HG03565 (cell line): ENCODE measurements at regions not wholly inside any gene's neighbourhood (a gene's known extent, or its start where the extent isn't known, plus 50 kb on each side); places are given as distances from the start of the nearest gene placed in this dataset.
A peak's percentile ranks its signal among the peaks of the same experiment; 100 is the strongest.
"Not testable (repeated sequence)": the region's sequence is repeated elsewhere in the genome, so short reads cannot be mapped to it uniquely, and the experiment has no call there.

Experiments
- ATAC-seq: cut with Tn5 transposase; IDR thresholded peaks from one replicate; pipeline ENCODE4 v1.9.1; 2021; ENCODE audit warnings: mild to moderate bottlenecking, moderate library complexity; ENCODE audit not compliant: unreplicated experiment

DNA sequence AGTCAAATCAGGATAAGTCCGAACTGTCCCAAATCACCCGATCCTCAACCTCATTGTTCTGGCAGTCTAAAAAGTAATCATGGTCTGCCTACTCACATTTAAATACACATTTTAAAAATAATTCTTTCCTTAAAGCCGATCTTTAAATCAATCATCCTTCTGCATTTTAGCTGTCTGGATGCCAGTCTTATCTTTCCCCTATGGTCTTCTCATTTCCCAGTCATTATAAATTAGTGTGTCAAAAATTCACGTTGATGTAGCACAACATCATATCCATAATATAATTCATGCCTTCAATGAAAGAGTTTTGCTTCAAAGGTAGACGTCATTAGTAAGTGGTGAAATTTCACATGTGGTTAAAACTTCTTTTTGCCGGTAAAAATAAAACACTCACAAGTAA lies 108.1 kb upstream of the FRG1 start:
- ATAC-seq: no peak

DNA sequence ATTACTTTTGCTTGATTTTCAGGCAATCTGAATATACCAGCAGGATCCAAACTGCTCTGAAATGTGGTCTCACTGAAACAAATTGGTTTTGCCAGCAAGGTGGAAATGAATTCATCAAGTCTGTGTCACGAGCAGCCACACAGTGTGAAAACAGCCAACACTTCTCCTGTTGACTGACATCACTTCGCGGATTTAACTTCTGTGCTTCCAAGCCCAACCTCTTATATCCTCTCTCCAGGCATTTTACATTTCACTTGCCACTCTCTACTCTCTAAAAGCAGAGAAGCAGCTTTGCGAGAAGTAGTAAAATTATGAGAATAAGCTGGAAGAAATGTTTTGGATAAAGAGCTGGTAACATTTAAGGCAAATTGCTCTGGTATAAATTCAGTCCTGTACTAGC lies 106.1 kb upstream of the FRG1 start:
- ATAC-seq: no peak

DNA sequence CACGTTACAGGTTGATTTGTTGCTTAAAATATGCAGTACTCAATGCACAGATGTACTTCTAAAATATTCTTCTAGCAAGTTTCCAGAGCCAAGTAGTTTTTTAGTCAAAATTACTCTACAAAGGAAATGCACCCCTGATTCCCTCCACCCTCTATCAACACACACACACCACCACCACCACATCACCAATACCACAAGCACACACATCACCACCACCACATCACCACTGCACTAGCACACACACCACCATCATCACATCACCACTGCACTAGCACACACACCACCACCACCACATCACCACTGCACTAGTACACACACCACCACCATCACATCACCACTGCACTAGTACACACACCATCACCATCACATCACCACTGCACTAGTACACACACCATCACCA lies 105.2 kb upstream of the FRG1 start:
- no peak for ATAC-seq

DNA sequence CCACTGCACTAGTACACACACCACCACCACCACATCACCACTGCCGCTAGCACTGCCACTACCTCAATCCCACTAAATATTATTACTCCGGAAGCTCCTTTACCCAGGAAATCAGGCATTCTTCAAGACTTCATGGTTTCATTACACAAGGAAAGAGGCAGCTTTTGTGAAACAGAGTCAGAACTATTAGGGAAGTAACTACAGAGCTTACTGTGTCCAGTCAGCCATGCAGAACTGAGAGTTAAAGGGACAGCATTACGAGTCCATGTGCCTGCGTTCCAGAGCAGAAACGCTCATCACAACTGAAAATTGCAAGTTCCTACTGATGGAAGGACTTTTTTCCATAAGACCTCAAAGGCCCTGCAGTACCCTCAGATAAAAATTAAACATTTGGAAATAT lies 103.2 kb upstream of the FRG1 start:
- ATAC-seq: no peak

DNA sequence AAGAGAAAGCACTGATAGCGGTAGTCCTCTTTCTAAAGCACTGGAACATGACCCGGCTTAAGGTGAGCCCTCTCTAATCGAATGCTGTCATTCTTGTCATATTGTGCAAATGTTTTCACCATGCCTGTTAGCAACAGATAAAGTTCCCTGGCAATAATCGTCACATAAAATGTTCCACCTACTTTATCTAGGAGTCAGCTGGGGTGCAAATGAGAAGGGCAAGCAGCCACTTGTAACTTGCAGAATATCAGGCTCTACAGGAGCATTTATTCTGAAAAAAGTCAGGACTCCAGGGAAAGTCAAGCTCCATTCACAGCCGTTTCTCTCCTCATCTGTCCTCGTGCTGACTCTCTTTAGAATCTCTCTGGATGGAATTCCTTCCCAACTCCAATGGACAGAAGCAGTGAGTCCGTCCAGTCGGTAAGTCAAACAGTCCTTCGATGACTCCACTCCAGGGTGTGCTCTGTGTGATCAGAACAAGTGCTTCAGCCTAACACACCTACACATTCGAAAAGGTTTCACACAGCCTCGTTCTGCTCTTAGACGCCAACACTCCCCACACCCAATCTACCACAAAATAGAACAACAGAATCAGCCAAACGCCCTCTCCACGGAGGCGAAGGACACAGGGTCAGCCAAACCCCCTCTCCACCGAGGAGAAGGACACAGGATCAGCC lies 101.7 kb upstream of the FRG1 start:
- no peak for ATAC-seq

DNA sequence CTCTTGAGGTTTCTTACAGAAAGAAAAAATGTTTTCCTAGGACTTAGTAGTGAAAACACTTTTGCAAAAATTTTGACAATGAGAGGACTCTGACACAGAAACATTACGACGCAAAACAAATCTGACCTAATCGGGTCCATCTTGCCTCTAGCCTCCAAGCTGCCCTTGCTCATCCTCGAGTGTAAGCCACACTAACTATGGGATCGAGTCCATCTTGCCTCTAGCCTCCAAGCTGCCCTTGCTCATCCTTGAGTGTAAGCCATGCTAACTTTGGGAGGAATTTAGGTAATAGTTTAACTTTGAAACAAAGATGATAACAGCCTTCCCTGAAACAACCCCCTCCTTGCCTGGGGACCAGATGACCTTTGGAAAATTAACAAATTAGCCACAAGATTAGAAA lies 100.3 kb upstream of the FRG1 start:
- no peak for ATAC-seq

DNA sequence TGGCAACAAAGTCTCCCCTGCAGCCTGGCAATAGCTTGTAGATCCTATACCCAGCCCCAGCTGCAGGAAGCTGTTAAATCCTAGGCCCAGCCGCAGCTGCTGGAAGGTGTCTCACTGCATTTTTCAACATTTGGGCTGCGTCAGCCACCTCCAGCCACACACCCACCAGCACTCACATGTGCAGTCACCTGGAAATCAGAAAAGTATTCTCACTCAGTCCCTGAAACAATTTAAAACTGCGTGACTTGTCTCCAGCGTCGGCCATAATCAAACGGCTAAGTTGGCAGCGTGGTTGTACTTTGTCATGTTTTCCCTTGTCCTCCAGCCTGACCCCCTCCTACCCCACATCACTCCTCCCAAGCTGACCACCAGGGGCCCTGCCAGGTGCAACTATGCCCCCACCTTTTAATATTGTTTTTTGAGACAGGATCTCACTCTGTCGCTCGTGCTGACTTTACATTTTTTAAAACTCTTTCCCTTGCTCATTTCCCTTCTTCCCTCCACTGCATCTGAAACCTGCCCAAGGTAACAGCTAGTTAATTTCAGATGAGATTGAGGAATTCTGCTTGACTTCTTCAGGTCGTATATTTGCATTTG lies 97.2 kb upstream of the FRG1 start:
- ATAC-seq: no peak

DNA sequence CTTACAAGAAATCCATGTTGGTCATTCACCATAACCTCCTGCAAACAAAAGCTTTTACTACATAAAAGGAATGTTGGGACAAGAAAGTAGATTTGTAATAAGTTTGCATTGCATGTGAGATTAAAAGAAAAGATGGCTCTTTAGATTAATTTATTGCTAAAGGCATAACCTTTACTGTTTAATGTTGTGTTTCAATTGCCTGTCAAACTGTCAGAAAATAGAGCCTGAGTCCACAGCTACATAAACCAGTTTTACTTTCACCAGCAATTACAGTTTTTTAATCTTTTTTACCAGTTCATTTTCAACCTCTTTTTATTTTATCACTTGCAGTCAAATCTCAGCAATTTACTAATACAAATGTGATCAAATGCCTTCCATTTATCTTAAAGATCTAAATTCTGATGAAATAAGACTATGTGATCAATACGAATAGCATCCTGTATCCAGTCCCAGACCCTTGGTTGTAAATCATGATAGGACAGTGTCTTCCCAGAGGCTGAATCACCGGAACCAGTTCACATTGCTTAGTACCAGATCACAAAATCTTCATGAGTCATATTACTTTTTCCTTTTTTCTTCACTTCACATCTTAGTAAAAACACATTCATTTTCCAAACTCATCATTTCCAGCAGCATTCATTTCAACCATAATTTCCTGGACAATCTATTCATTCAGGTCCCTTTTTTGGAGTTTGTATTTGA lies 95.4 kb upstream of the FRG1 start:
- ATAC-seq: no peak

DNA sequence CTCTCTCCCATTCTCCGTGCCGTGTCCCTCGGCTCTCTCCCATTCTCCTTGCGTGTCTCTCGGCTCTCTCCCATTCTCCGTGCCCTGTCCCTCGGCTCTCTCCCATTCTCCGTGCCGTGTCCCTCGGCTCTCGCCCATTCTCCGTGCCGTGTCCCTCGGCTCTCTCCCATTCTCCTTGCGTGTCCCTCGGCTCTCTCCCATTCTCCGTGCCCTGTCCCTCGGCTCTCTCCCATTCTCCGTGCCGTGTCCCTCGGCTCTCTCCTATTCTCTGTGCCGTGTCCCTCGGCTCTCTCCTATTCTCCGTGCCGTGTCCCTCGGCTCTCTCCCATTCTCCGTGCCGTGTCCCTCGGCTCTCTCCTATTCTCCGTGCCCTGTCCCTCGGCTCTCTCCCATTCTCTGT lies 94.6 kb upstream of the FRG1 start:
- ATAC-seq: not testable (repeated sequence)

DNA sequence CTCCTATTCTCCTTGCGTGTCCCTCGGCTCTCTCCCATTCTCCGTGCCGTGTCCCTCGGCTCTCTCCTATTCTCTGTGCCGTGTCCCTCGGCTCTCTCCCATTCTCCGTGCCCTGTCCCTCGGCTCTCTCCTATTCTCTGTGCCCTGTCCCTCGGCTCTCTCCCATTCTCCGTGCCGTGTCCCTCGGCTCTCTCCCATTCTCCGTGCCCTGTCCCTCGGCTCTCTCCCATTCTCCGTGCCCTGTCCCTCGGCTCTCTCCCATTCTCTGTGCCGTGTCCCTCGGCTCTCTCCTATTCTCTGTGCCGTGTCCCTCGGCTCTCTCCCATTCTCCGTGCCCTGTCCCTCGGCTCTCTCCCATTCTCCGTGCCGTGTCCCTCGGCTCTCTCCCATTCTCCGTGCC lies 94.1 kb upstream of the FRG1 start:
- not testable (repeated sequence) for ATAC-seq

DNA sequence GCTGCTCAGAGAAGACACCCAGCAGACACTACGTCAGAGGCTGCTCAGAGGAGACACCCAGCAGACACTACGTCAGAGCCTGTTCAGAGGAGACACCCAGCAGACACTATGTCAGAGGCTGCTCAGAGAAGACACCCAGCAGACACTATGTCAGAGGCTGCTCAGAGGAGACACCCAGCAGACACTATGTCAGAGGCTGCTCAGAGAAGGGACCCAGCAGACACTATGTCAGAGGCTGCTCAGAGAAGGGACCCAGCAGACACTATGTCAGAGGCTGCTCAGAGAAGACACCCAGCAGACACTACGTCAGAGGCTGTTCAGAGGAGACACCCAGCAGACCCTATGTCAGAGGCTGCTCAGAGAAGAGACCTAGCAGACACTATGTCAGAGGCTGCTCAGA lies 92.0 kb upstream of the FRG1 start:
- not testable (repeated sequence) for ATAC-seq

DNA sequence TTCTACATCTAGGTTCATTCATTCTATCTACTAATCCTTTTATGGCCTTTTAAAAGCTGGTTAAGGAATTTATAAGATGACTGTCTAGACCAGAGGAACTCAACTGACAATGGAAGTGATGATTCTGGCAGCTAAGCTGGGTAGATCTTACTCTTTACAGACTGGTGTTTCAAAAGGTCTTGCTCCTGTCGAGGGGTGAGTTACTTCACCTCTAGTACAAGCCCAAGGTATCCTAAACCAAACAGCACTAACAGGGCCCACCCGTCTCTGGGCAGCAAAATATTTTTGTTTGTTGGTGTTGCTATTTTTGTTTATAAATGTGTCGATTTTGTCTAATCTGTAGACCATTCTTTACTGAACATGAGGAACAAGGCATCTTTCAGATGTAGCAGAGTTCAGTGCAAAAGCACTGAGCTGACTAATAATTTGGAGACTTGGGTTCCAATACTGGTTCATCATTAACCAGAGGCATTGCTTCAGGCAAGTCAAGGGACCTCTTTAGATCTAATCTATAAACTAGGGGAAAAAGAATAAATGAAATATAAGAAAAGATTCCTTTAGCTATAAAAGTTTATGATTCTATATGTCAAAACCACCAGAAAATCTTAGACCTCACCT lies 90.3 kb upstream of the FRG1 start:
- ATAC-seq: peak; percentile 57

DNA sequence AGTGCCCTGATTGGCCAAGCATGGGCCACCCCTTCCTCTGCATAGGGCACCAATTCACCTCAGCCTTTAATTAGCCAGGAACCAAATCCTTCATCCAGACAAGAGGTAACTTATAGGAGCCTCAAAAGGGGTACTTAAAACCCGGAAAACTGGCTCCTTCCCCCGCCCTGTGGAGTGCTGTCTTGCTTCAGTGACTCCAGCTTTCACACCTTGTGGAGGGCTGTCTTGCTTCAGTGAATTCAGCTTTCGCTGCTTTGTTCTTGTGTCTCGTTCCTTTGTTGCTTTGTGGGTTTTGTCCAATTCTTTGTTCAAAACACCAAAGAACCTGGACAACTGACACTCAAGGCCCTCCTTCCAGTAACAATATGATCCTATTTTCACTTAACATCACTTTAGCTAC lies 82.2 kb upstream of the FRG1 start:
- ATAC-seq: peak; percentile 78

DNA sequence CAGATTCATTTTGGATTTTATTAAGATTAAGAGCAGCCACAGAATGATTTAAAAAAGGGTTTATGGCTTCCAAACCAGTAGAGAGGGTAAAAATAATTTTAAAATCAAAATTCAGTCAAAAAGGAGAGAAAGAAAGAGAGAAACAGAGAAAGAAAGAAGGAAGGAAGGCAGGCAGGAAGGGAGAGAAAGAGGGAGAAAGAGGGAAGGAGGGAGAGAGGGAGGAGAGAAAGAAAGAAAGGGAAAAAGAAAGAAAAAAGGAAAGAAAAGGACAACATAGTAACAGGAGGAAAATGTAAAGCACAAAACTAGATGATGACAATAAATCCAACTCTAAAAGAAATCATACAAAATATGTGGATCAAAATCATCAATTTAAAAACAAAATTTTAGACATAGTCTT lies 79.6 kb upstream of the FRG1 start:
- ATAC-seq: no peak

DNA sequence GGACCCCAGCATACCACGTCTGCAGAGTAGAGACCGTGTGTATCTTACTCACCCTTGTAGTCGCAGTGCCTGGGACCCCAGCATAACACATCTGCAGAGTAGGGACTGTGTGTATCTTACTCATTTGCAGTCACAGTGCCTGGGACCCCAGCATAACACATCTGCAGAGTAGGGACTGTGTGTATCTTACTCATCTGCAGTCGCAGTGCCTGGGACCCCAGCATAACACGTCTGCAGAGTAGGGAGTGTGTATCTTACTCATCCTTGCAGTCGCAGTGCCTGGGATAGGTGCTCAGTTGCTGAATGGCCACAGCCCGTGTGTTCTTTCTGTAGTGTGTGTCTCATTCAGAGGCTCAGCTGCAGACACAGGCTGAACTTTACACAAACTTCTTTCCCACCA lies 71.4 kb upstream of the FRG1 start:
- ATAC-seq: no peak

DNA sequence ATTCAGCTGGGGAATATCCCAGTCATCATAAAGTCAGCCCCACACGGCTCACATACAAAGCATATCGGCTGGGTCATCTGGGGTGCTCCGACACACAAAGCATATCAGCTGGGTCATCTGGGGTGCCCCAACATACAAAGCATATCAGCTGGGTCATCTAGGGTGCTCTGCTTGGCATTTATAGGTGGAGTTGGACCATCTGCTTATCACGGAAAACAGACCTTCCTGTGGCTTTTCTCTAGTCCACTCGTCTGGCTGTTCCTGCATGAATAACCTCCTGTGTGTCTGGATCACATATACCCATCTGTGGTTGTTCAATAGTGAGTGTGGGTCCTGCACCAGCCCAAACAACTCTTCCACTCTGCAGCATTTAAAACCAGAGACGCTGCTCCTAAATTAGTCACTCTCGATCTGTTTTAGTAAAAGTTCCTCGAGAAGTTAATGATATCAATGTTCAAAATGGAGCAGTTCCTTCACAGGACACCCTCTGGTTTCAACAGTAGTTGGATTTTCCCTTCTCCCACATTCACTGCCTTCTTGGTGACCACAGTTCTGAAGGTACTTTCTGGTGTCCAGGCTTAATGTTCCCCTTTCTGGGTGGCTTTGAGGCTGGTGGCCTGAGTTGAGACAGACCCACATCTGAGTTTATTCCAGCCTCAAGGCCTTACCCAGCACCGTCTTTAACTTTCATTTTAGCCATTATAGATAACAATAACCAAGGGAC lies 70.0 kb upstream of the FRG1 start:
- ATAC-seq: no peak

DNA sequence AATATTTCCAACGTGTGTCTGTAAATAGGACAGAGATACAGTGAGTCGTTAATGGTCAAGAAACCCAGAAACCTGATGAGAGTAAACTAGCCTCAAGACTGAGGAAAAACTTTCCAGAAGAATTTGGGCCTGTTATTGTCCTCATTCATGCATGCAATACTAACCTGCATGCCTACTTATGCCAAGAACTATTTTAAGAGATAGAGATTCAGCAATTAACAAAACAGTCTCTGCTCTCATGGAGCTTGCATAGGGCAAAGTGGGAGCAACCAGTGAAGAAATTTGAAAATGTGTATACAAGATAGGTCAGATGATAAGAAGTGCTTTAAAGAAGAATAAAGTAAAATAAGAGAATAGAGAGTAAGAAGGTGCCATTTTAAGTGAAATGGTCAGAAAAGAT lies 66.1 kb upstream of the FRG1 start:
- no peak for ATAC-seq

DNA sequence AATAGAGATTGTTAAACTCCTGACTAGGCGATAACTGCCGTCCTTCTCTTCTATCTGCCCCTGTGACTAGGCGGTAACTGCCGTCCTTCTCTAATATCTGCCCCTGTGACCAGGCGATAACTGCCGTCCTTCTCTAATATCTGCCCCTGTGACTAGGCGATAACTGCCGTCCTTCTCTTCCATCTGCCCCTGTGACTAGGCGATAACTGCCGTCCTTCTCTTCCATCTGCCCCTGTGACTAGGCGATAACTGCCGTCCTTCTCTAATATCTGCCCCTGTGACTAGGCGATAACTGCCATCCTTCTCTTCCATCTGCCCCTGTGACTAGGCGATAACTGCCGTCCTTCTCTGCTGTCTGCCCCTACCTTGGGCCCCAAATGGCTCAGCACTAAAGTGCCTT lies 59.5 kb upstream of the FRG1 start:
- ATAC-seq: not testable (repeated sequence)

DNA sequence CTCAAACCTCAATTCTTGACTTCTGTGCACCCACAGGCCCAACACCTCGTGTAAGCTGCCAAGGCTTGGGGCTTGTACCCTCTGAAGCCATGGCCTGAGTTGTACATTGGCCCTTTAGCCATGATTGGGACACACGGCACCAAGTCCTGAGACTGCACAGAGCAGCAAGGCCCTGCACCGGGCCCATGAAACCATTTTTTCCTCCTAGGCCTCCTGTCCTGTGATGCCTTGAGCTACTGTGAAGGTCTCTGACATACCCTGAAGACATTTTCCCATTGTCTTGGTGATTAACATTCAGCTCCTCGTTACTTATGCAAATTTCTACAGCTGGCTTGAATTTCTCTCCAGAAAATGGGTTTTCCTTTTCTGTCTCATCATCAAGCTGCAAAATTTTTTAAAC lies 52.3 kb upstream of the FRG1 start:
- not testable (repeated sequence) for ATAC-seq
